Activated CD4-positive, alpha-beta T cell treated with anti-CD3 and anti-CD28 coated beads for 48 hours (primary cell): ENCODE measurements at regions not wholly inside any gene's neighbourhood (a gene's known extent, or its start where the extent isn't known, plus 50 kb on each side); places are given as distances from the start of the nearest gene placed in this dataset.
"Not testable (repeated sequence)": the region's sequence is repeated elsewhere in the genome, so short reads cannot be mapped to it uniquely, and the experiment has no call there.

Source experiments
- DNase-seq: peaks from one replicate; pipeline ENCODE4 v3.0.0-alpha.2; 2020

DNA sequence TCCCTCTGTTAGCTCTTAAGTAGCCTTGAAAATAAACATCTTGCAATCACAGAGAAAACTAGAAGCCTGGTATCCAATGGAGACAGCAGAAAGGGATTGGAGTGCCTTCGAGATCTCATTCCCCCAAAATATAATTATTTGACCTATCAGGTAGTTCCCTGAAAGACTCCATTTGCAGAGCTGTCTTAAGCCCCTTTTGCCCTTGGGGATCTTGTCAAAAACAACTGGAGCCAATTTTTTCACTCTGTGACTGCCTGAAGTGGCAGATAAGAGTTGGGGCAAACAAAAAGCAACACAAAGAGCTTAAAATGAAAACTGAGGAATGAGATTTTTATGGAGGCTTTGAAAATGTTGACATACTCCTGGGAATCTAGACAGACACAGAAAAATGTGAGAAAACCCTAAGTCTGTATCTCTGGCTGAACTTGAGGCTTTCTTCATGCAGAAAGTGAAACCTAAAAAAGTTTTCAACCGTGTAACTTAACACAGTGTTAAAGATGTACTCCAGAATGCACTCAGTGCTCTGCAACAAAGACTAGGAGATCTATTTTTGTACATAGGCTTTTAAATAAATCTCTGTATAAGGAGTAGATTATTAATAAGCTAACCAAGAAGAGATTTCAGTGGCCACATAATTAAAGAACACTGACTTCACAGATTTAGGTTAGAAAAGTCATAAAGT, 971.1 kb upstream of the MAN1A1 start:
- DNase-seq, result no peak

DNA sequence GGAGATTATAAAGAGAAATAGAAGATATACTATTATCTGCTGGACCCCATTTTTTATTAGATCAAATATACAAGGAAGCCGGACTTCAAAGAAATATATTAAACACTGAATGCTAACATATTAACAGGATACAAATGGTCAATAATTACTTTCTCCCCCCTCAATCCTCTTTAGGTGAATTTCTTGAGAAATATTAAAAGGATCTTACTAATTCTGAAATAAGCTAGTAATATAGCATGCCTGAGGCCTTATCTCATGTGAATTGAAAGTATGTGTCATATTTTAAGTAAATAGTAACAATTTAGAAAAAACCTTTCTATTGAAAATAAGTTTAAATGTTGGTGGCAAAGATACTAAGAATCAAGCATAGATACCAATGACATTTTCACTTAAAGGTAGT, 954.7 kb upstream of the MAN1A1 start:
- DNase-seq, result no peak

DNA sequence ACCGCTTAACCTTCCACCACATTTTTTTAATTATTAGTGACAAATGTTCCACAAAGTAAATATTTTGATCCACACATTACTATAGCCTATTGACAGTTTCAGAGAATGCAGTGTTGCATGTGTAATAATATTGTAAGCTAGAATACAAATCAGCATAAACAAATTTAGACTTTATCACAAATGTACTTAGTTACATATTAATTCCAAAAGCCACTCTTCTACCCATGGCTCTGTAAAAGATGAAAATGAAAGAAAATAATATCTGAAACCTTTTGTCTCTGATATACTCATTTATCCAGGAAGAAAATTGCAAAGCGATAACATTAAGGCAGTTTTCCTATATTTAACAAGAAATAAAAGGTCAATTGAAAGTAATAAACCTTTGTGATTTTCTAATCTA, 954.0 kb upstream of the MAN1A1 start:
- no peak for DNase-seq

DNA sequence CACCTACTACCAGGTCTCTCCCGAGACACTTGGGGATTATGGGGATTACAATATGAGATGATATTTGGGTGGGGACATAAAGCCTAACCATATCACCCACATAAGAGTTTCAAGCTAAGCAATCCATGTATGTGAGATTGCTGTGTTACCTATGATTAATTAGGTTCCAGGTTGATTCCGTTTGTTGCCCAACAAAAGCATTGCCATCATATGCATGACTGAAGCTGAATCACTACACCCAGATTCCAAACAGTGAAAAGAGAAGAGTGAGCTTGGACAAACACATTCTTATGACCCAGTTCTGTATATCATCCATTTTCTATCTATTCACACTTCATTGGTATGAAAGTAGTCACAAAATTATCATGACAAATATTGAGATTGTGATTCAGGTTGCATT, 952.5 kb upstream of the MAN1A1 start:
- no peak for DNase-seq

DNA sequence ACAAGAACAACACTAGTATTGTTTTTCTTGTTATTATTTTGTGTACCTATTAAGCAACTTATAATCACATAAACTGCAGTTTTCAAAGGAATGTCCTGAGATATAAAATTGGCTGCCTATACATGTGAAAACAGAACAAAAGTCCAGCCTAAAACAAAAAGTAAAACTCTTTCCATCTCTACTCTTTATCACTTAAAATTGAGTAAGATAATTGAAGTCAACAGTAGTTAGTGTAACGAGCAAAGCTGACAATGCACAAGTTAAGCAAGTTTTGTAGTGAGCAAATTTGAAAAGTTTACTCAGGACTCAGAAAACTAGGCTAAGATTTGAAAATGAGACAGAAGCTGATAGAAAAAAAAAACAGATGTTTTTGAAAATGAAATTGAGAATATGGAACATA, 941.4 kb upstream of the MAN1A1 start:
- DNase-seq, result no peak

DNA sequence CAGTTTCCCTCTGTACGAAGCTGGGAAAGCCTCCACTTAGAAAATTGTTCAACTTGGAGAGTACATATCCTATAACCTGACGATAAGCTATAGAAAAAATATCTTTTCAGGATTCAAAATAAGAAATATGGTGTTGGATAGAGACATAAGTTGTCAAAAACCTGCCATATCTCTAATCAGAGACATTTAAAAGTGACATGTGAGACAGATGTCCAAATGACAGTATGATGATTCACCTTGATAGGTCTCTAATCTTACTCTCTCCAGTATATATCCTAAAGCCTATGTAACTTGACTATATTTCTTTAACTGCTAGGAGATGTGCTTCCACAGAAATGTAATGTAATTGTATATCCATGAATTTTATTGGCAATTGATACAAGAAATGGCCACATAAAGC, 932.4 kb upstream of the MAN1A1 start:
- no peak for DNase-seq

DNA sequence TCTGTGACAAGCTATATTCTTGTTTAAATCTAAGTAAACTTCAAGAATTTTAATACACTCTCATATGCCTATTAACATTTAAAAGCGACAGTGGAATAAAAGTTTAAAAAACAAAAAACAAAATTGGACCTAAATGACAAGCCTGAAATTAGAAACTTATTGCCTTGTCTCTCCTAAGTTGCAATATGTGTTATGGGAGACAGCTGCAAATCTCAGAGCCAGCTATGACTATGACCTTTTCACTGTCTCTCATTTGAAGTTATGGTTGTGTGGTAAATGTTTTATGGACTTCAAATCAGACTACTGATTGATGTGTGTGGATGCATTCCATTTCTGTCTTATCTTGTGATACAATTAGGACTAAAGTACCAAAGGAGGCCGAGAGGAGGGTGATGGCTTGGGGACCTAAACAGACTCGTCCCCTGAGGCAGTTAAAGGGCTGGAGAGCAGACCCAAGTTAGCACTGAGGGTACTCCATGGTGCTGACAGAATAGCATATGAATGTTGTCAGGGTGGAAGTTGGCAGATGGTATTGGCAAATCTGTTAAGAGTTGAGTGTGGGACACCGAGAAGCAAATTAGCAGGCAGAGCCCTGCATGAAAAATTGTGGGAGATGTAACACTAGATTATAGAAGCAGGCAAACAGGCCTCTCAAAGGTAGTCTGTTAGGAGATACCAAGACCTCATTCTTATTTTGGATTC, 930.1 kb upstream of the MAN1A1 start:
- no peak for DNase-seq

DNA sequence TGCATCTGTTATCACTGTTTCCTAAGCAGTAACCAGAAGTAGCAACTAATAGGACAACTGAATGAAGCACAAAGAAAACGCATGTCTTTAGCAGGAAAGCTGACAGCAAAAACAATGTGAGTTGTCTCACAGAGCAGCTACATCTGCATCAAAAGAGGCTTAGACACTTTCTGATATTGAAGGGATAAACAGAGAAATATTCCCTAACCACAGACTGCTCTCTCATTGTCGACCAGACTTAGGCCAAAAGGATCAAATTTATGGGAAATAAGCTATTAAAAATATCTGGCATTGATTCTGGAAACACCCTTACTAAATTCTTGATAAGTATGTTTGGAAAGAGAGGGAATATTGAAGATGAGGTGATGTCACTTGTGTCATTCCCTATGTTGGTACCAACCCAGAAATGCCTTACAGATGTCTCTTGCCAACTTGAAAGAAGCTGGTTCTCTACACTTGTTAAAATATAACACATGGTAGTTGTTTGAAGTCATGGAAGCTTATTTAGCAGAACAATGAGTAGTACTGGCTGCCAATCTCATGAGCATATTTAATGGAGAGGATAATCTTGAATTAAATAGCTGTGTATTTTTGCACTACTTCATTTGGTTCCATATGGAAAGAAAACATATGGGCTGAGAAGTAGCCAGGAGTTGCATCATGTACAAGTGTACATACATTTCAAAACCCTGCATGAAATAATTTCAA, 929.3 kb upstream of the MAN1A1 start:
- no peak for DNase-seq

DNA sequence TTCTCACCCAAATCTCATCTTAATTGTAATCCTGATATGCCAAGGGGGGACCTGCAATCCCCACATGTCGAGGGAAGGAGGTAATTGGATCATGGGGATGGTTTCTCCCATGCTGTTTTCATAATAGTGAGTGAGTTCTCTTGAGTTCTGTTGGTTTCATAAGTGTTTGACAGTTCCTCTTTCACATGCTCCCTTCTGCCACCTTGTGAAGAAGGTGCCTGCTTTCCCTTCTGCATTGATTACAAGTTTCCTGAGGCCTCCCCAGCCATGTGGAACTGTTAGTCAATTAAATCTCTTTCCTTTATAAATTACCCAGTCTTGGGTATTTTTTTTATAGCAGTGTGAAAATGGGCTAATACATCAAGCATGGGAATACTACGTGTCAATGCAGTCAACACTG, 925.0 kb upstream of the MAN1A1 start:
- DNase-seq, result no peak

DNA sequence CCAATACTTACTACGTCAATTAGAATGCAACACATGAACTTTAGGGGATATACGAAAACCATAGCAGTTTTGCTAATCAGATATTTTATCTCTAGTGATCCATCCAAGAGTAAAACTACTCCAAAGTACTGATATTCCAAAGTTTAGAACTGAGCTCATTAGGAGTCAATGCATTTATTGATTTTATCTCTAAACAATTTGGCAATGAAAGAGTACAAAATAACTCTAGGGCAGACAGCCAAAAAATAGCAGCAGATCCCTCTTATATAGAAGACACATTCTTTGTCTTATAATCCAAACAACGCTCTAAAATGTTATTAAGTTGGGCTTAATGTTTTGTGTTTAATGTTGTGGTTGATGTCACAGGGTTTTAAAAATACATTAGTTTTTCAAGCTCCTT, 923.9 kb upstream of the MAN1A1 start:
- no peak for DNase-seq

DNA sequence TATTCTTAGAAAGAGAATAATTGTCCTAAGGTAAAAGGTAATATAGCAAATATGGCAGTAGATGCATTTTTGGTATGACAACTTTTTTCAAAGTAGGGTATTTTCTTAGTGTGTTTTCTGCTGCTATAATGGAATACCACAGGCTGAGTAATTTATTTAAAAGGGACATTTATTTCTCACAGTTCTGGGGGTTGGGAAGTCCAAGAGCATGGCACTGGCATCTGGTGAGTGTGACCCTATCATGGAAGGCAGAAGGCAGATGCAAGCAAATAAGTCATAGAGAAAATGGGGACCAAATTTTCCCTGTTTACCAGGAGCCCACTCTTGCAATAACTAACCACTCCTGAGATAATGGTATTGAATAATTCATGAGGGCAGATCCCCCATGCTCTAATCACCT, 922.5 kb upstream of the MAN1A1 start:
- DNase-seq, result no peak

DNA sequence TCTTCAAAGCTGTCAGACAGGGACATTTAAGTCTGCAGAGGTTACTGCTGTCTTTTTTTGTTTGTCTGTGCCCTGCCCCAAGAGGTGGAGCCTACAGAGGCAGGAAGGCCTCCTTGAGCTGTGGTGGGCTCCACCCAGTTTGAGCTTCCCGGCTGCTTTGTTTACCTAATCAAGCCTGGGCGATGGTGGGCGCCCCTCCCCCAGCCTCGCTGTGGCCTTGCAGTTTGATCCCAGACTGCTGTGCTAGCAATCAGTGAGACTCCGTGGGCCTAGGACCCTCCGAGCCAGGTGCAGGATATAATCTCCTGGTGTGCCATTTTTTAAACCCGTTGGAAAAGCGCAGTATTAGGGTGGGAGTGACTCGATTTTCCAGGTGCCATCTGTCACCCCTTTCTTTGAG, 918.7 kb upstream of the MAN1A1 start:
- DNase-seq, result not testable (repeated sequence)

DNA sequence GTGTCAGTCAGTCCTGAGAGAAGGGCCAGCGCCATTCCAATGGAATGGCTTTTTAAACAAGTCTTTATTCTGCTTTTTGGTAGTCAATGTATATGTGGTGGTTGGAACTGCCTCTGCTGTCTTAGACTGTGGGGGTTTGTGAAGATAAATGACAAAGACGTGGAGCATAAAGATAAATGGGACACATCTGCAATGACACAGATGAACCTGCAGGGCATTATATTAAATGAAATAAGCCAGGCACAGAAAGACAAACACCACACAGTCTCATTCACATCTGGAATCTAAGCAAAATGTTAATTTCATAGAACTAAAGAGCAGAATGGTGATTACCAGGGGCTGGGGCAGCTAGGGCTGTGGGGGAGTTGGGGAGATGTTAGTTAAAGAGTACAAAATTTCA, 912.8 kb upstream of the MAN1A1 start:
- no peak for DNase-seq

DNA sequence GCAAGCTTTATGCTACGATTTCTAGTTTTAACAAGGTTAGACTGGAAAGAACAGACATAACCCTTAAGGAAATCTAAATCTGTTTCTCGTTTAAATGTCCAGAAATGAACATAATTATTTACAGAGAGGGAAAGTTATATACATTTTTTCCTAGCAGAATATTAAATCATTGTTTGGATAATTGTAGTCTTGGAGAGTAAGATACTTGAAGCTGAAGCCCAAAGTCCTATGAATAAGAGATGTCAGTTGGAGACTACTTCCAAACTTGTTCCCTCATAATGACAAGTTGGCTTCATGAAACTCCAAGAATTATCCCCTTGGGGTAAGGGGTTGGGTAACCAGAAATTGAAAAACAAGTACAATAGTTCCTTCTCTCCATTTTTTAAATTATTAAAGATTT, 911.1 kb upstream of the MAN1A1 start:
- DNase-seq, result no peak

DNA sequence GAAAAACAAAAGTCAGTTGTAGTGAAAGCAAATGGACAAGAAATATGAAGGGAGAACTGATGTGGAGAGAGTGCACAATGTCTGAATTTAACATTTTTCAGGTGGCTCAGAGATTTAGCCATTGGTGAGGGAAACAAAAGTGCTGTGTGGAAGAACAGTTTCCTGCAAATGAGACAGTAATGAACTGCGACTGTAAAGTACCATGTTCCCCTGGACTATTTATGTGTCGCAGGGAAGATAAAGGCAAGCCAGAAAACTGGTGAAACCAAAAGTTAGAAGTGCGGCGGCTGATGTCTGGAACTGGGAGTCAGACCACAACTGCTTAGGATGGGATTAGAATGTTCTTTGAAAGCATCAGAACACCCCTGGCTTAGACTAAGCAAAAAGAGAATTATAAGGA, 905.1 kb upstream of the MAN1A1 start:
- DNase-seq, result no peak

DNA sequence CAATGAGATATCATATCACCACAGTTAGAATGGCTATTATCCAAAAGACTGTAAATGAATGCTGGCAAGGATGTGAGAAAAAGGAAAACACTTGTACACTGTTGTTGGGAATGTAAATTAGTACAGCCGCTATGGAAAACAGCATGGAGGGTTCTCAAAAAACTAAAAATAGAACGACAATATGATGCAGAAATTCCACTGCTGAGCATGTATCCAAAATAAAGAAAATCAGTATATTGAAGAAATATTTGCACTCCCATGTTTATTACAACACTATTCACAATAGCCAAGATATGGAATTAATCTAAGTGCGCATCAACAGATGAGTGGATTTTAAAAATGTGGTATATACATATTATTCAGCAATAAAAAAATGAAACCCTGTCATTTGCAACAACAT, 898.9 kb upstream of the MAN1A1 start:
- DNase-seq, result no peak

DNA sequence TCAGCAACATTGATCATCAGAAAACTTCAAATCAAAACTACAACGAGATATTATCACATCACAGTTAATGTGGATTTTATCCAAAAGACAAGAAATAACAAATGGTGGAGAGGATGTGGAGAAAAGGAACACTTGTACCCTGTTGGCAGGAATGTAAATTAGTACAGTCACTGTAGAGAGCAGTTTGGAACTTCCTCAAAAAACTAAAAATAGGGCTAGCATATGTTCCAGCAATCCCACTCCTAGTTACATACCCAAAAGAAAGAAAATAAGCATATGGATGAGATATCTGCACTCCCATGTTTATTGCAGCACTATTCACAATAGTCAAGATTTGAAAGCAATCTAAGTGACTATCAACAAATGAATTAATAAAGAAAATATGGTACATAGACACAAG, 887.7 kb upstream of the MAN1A1 start:
- no peak for DNase-seq

DNA sequence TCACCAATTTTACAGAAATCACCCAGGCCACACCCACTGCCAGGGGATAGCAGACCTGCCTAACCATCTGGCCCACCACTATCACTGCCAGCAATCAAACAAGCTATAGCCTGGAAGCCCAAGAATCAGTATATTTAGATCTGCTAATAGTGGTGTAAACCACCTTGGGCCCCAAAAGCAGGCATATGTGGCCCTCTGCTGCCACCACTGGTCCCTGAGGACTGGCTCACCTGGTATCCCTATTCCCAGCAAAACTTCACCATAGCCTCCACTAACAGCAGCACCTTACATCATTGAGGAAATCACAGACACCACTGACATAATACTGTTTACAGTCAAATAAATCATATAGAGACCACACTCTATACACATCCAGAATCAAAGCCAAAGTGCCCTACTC, 880.4 kb upstream of the MAN1A1 start:
- DNase-seq, result no peak

DNA sequence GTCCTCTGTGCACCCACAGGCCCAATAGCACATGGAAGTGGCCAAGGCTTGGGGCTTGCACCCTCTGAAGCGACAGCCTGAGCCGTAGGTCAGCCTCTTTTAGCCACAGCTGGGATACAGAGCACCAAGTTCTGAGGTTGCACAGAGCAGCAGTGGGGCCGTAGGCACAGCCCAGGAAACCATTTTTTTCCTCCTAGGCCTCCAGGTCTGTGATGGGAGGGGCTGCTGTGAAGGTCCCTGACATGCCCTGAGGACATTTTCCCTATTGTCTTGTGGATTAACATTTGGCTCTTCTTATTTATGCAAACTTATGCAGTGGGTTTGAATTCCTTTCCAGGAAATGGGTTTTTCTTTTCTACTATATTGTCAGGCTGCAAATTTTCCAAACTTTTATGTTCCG, 878.7 kb upstream of the MAN1A1 start:
- DNase-seq, result no peak

DNA sequence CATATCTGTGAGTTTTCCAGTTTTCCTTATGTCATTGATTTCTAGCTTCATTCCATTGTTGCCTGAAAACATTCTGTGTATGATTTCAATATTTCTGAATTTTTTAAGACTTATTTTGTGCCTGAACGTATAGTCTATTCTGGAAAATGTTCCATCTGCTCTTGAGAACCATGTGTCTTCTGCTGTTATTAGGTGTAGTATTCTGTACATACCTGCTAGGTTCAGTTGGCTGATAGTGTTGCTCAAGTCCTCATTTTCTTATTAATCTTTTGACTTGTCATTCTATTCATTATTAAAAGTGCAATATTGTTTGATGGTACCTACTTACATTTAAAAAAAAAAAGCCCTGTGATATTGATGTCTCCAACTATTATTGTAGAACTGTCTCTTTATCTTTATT, 869.8 kb upstream of the MAN1A1 start:
- no peak for DNase-seq

DNA sequence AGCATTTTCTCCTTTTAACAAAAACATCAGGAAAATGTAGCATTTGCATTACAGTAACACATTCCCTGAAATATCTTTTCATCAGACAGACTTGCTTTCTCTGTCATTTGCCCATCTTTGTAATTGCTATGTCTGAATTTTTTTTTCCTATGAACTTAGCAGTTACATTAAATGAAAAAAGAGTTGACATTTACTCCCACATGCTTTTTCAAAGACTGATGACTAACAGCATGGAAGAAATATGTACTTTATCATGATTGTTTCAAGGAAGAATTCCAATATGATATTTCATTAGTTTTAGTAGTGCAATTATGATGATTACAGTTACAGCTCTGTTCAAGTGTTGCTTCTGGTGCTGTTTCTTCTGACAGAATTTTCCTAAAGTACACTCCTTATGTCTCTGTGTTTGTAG, 864.5 kb upstream of the MAN1A1 start:
- DNase-seq, result no peak

DNA sequence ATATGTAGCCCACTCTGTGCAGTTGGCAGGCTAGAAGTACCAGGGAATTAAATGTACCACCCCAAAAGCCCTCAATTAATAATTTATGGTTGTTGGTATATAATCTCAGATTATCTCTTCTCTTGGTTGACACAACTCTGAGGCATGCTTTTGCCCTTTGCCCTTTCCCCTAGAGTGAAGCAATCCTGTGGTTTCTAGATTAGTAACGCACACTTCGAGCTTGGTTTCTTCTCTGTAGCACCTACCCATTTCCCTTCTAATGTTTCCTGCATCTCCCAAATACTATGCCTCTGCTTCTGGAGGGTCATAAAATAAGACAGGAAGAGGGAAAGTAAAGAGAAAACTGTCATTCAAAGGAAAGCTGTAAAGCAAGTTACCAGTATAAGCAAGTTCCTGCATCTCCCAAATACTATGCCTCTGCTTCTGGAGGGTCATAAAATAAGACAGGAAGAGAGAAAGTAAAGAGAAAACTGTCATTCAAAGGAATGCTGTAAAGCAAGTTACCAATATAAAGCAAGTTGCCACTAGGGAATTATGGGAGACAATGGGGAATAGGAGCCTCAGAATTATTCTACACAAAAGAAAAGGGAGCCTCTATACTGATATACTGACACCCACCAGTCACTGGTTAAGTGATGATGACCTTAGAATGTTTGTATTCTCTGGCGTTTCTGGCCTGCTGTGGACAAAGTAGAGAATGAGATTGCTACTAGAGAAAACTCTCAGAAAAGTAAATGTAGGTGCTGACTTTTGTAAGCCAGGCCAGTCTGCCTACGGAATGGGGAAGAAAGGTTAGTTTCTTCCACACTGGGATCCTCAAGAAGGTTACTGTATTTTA, 862.6 kb upstream of the MAN1A1 start:
- DNase-seq, result no peak

DNA sequence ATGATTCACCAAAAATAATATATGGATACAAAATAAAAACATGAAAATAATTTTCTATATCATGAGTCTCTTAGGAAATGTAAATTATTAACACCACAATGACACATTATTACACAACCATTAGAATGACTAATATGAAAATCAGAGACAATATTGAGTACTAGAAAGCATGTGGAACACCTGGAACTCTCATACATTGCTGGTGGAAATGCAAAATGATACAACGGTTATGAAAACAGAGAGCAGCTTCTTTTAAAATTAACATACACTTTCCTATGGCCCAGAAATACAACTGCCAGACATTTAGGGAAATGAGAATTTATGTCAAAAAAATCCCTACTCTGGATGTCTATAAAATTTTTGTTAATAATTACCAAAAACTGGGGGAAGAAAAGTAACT, 853.3 kb upstream of the MAN1A1 start:
- no peak for DNase-seq

DNA sequence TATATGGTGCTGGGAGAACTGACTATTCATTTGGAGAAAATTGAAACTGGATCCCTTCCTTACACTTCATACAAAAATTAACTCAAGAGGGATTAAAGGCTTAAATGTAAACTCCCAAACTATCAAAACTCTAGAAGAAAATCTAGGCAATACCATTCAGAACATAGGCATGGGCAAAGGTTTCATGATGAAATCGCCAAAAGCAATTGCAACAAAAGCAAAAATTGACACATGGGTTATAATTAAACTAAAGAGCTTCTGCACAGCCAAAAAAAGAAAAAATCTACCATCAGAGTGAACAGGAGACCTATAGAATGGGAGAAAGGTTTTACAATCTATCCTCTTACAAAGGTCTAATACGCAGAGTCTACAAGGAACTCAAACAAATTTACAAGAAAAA, 851.3 kb upstream of the MAN1A1 start:
- DNase-seq, result no peak
